Suprapubic skin (tissue), 4 donors: ENCODE measurements at regions not wholly inside any gene's neighbourhood (a gene's known extent, or its start where the extent isn't known, plus 50 kb on each side); places are given as distances from the start of the nearest gene placed in this dataset.

Experiments
- EP300 ChIP-seq: sonication (generic); formaldehyde crosslinking; IDR thresholded peaks from one replicate; pipeline ENCODE4 v1.6.1; 2017; ENCODE audit warnings: antibody characterized with exemption
- POLR2A ChIP-seq, 2 donors: fragments of 450-650 bp; IDR thresholded peaks; one replicate each; pipeline ENCODE4 v1.6.1; 2017; ENCODE audit warnings: antibody characterized with exemption in 2 of 2, mild to moderate bottlenecking in 2 of 2, moderate library complexity in 2 of 2
- POLR2AphosphoS5 ChIP-seq, 3 donors: sonication (generic); formaldehyde crosslinking; IDR thresholded peaks; one replicate each; pipeline ENCODE4 v1.6.1; 2017; ENCODE audit warnings: antibody characterized with exemption in 3 of 3
- TF ChIP-seq, protein P1 (sequence below), 2 donors: fragments of 200-600 bp in 1 of 2; fragments of 450-650 bp in 1 of 2; sonication (generic) in 1 of 2; IDR thresholded peaks; one replicate each; pipeline ENCODE4 v1.5.1; 2016 to 2019; ENCODE audit warnings: antibody characterized with exemption in 2 of 2, mild to moderate bottlenecking in 1 of 2, moderate library complexity in 1 of 2

DNA sequence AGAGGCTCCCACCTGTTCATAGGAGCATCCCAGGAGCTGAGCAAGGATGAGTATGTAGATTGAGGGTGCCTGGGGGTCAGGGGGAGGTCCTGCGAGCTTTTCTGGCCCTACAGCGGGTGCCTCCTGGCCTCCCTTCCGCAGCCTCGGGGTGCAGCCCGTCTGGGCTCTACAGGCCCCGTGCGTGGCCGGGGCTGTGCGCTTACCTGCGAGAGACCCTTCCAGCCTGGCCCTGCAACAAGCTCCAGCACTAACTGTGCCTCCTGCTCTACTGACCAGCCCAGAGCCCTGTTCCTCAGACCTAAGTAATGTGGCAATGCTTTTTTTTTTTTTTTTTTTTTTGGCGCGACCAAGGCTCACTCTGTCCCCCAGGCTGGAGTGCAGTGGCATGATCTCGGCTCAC lies 1129.1 kb downstream of the BRD1 start:
- TF ChIP-seq, protein P1, sequence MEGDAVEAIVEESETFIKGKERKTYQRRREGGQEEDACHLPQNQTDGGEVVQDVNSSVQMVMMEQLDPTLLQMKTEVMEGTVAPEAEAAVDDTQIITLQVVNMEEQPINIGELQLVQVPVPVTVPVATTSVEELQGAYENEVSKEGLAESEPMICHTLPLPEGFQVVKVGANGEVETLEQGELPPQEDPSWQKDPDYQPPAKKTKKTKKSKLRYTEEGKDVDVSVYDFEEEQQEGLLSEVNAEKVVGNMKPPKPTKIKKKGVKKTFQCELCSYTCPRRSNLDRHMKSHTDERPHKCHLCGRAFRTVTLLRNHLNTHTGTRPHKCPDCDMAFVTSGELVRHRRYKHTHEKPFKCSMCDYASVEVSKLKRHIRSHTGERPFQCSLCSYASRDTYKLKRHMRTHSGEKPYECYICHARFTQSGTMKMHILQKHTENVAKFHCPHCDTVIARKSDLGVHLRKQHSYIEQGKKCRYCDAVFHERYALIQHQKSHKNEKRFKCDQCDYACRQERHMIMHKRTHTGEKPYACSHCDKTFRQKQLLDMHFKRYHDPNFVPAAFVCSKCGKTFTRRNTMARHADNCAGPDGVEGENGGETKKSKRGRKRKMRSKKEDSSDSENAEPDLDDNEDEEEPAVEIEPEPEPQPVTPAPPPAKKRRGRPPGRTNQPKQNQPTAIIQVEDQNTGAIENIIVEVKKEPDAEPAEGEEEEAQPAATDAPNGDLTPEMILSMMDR (IDR thresholded peaks at IDR 0.05), result no peak
- TF ChIP-seq POLR2A (IDR thresholded peaks at IDR 0.05) (no peak), POLR2AphosphoS5 (IDR thresholded peaks at IDR 0.05) (no peak), EP300 (no peak)
